ENCODE measurements at regions not wholly inside any gene's neighbourhood (a gene's known extent, or its start where the extent isn't known, plus 50 kb on each side); places are given as distances from the start of the nearest gene placed in this dataset.

- H3K4me1 ChIP-seq (ENCODE audit: control insufficient read depth in 2 of 2, insufficient read depth in 1 of 2, low read depth in 1 of 2, low read length in 2 of 2) = no peaks in the 10 kb centered on the region
Measured at GRCh38 chr12:17918013-17918412, 172.0 kb downstream of the RERGL start.

GRCh38 chr12:17884581-17884980 lies 205.4 kb downstream of the RERGL start:
- Histone ChIP-seq H3K9me3 (replicated peaks in 1 of 2; ENCODE audit: control insufficient read depth in 2 of 2, insufficient read depth in 1 of 2, low read depth in 1 of 2, low read length in 2 of 2) (no peaks in the 10 kb centered on the region), H3K79me1 (ENCODE audit: low read depth, low read length) (no peaks in the 10 kb centered on the region), H3K14ac (ENCODE audit: low read length) (no peak overlapping the region), H4K8ac (ENCODE audit: low read depth, low read length) (no peak overlapping the region), H4K91ac (ENCODE audit: low read depth, low read length, poor library complexity) (no peak overlapping the region), H3K4me1 (ENCODE audit: control insufficient read depth in 2 of 2, insufficient read depth in 1 of 2, low read depth in 1 of 2, low read length in 2 of 2) (no peaks in the 10 kb centered on the region), H3K27me3 (ENCODE audit: control insufficient read depth in 3 of 3, insufficient read depth in 3 of 3, low read depth in 1 of 3, low read length in 3 of 3) (no peaks in the 10 kb centered on the region), H3K4me3 (ENCODE audit: low read length in 2 of 2) (no peak overlapping the region), H3K18ac (ENCODE audit: low read length) (no peak overlapping the region), H2BK15ac (ENCODE audit: low read length) (no peak overlapping the region), H2AFZ (ENCODE audit: low read length) (no peak overlapping the region), H3K4ac (ENCODE audit: low read length) (no peak overlapping the region), H3K27ac (replicated peaks; ENCODE audit: low read length) (no peak overlapping the region), H2AK5ac (ENCODE audit: low read depth, low read length) (no peak overlapping the region), H2BK5ac (ENCODE audit: low read length) (no peak overlapping the region), H3K9ac (ENCODE audit: low read depth, low read length, poor library complexity) (no peak overlapping the region), H3K4me2 (ENCODE audit: insufficient read depth, low read length, poor library complexity, severe bottlenecking) (no peak overlapping the region), H3K23ac (ENCODE audit: low read depth, low read length, poor library complexity) (no peak overlapping the region), H2BK120ac (ENCODE audit: low read depth, low read length) (no peak overlapping the region), H3K36me3 (replicated peaks in 1 of 2; ENCODE audit: control insufficient read depth in 2 of 2, insufficient read depth in 2 of 2, low read length in 2 of 2) (no peaks in the 10 kb centered on the region), H2BK12ac (ENCODE audit: low read length) (no peak overlapping the region)
- no peak for DNase-seq (ENCODE audit: low spot score)
- WGBS, 2 donors (ENCODE audit: extremely low coverage in 2 of 2, insufficient read length in 2 of 2, insufficient replicate concordance in 1 of 2) = no CpG with 5 or more reads among the region's 1 CpG

More at GRCh38 chr12:17918013-17918412, 172.0 kb downstream of the RERGL start:
- Histone ChIP-seq H3K23ac (ENCODE audit: low read depth, low read length, poor library complexity) (no peak overlapping the region), H2AFZ (ENCODE audit: low read length) (no peak overlapping the region), H3K9me3 (replicated peaks in 1 of 2; ENCODE audit: control insufficient read depth in 2 of 2, insufficient read depth in 1 of 2, low read depth in 1 of 2, low read length in 2 of 2) (no peaks in the 10 kb centered on the region), H3K4me3 (ENCODE audit: low read length in 2 of 2) (no peak overlapping the region), H3K79me1 (ENCODE audit: low read depth, low read length) (no peaks in the 10 kb centered on the region), H3K27me3 (ENCODE audit: control insufficient read depth in 3 of 3, insufficient read depth in 3 of 3, low read depth in 1 of 3, low read length in 3 of 3) (no peaks in the 10 kb centered on the region), H2AK5ac (ENCODE audit: low read depth, low read length) (no peak overlapping the region), H2BK5ac (ENCODE audit: low read length) (no peak overlapping the region), H2BK12ac (ENCODE audit: low read length) (no peak overlapping the region), H3K14ac (ENCODE audit: low read length) (no peak overlapping the region), H3K18ac (ENCODE audit: low read length) (no peak overlapping the region), H3K4me2 (ENCODE audit: insufficient read depth, low read length, poor library complexity, severe bottlenecking) (no peak overlapping the region), H2BK120ac (ENCODE audit: low read depth, low read length) (no peak overlapping the region), H4K8ac (ENCODE audit: low read depth, low read length) (no peak overlapping the region), H3K9ac (ENCODE audit: low read depth, low read length, poor library complexity) (no peak overlapping the region), H3K36me3 (replicated peaks in 1 of 2; ENCODE audit: control insufficient read depth in 2 of 2, insufficient read depth in 2 of 2, low read length in 2 of 2) (no peaks in the 10 kb centered on the region), H3K27ac (replicated peaks; ENCODE audit: low read length) (no peak overlapping the region), H4K91ac (ENCODE audit: low read depth, low read length, poor library complexity) (no peak overlapping the region), H2BK15ac (ENCODE audit: low read length) (no peak overlapping the region), H3K4ac (ENCODE audit: low read length) (no peak overlapping the region)
- WGBS, 2 donors (ENCODE audit: extremely low coverage in 2 of 2, insufficient read length in 2 of 2, insufficient replicate concordance in 1 of 2) = no CpG with 5 or more reads among the region's 1 CpG
- DNase-seq (ENCODE audit: low spot score) = no peak

DNA sequence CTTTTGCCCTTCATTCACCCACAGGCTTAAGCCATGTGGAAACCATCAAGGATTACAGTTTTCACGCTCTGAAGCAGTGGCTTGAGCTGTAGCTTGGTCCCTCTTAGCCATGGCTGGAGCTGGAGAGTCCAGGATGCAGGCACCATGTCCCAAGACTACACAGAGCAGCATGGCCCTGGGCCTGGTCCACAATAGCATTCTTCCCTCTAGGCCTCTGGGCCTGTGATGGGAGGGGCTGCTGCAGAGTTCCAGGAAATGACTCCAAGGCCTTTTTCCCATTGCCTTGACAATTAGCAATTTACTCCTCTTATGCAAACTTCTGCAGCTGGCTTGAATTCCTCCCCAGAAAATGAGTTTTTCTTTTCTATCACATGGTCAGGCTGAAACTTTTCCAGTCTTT lies 211.3 kb downstream of the RERGL start:
- Histone ChIP-seq H2AK5ac (ENCODE audit: low read depth, low read length) (no peak overlapping the region), H3K36me3 (replicated peaks in 1 of 2; ENCODE audit: control insufficient read depth in 2 of 2, insufficient read depth in 2 of 2, low read length in 2 of 2) (no peaks in the 10 kb centered on the region), H2BK15ac (ENCODE audit: low read length) (no peak overlapping the region), H2AFZ (ENCODE audit: low read length) (no peak overlapping the region), H2BK5ac (ENCODE audit: low read length) (no peak overlapping the region), H3K79me1 (ENCODE audit: low read depth, low read length) (no peaks in the 10 kb centered on the region), H2BK120ac (ENCODE audit: low read depth, low read length) (no peak overlapping the region), H4K8ac (ENCODE audit: low read depth, low read length) (no peak overlapping the region), H3K23ac (ENCODE audit: low read depth, low read length, poor library complexity) (no peak overlapping the region), H3K4ac (ENCODE audit: low read length) (no peak overlapping the region), H3K4me3 (ENCODE audit: low read length in 2 of 2) (no peak overlapping the region), H3K9me3 (replicated peaks in 1 of 2; ENCODE audit: control insufficient read depth in 2 of 2, insufficient read depth in 1 of 2, low read depth in 1 of 2, low read length in 2 of 2) (peaks cover 0 to 5% of the 10 kb centered on the region in 2 donors), H3K18ac (ENCODE audit: low read length) (no peak overlapping the region), H4K91ac (ENCODE audit: low read depth, low read length, poor library complexity) (no peak overlapping the region), H3K27ac (replicated peaks; ENCODE audit: low read length) (no peak overlapping the region), H3K14ac (ENCODE audit: low read length) (no peak overlapping the region), H3K4me1 (ENCODE audit: control insufficient read depth in 2 of 2, insufficient read depth in 1 of 2, low read depth in 1 of 2, low read length in 2 of 2) (no peaks in the 10 kb centered on the region), H2BK12ac (ENCODE audit: low read length) (no peak overlapping the region), H3K4me2 (ENCODE audit: insufficient read depth, low read length, poor library complexity, severe bottlenecking) (no peak overlapping the region), H3K9ac (ENCODE audit: low read depth, low read length, poor library complexity) (no peak overlapping the region), H3K27me3 (ENCODE audit: control insufficient read depth in 3 of 3, insufficient read depth in 3 of 3, low read depth in 1 of 3, low read length in 3 of 3) (no peaks in the 10 kb centered on the region)
- WGBS, 2 donors (ENCODE audit: extremely low coverage in 2 of 2, insufficient read length in 2 of 2, insufficient replicate concordance in 1 of 2) = no CpG with 5 or more reads among the region's 1 CpG
- DNase-seq (ENCODE audit: low spot score) = no peak

GRCh38 chr12:17875230-17875629 lies 214.8 kb downstream of the RERGL start:
- no peak for DNase-seq (ENCODE audit: low spot score)
- H3K27me3 ChIP-seq (ENCODE audit: control insufficient read depth in 3 of 3, insufficient read depth in 3 of 3, low read depth in 1 of 3, low read length in 3 of 3) = no peaks in the 10 kb centered on the region
- no peaks in the 10 kb centered on the region for H3K36me3 ChIP-seq (replicated peaks in 1 of 2; ENCODE audit: control insufficient read depth in 2 of 2, insufficient read depth in 2 of 2, low read length in 2 of 2)
- no peak overlapping the region for H3K23ac ChIP-seq (ENCODE audit: low read depth, low read length, poor library complexity)
- no peak overlapping the region for H2BK5ac ChIP-seq (ENCODE audit: low read length)
- H2AK5ac ChIP-seq (ENCODE audit: low read depth, low read length) = no peak overlapping the region
- H4K8ac ChIP-seq (ENCODE audit: low read depth, low read length) = no peak overlapping the region
- H3K18ac ChIP-seq (ENCODE audit: low read length) = no peak overlapping the region
- H3K9ac ChIP-seq (ENCODE audit: low read depth, low read length, poor library complexity) = no peak overlapping the region
- no peak overlapping the region for H2BK12ac ChIP-seq (ENCODE audit: low read length)
- no peak overlapping the region for H3K4me2 ChIP-seq (ENCODE audit: insufficient read depth, low read length, poor library complexity, severe bottlenecking)
- no peak overlapping the region for H2BK120ac ChIP-seq (ENCODE audit: low read depth, low read length)
- no peak overlapping the region for H2BK15ac ChIP-seq (ENCODE audit: low read length)
- H3K4ac ChIP-seq (ENCODE audit: low read length) = no peak overlapping the region
- H3K9me3 ChIP-seq (replicated peaks in 1 of 2; ENCODE audit: control insufficient read depth in 2 of 2, insufficient read depth in 1 of 2, low read depth in 1 of 2, low read length in 2 of 2) = peaks cover 0 to 5% of the 10 kb centered on the region in 2 donors
- no peaks in the 10 kb centered on the region for H3K4me1 ChIP-seq (ENCODE audit: control insufficient read depth in 2 of 2, insufficient read depth in 1 of 2, low read depth in 1 of 2, low read length in 2 of 2)
- H4K91ac ChIP-seq (ENCODE audit: low read depth, low read length, poor library complexity) = no peak overlapping the region
- no peak overlapping the region for H3K14ac ChIP-seq (ENCODE audit: low read length)
- H3K79me1 ChIP-seq (ENCODE audit: low read depth, low read length) = no peaks in the 10 kb centered on the region
- H2AFZ ChIP-seq (ENCODE audit: low read length) = no peak overlapping the region
- no peak overlapping the region for H3K4me3 ChIP-seq (ENCODE audit: low read length in 2 of 2)
- H3K27ac ChIP-seq (replicated peaks; ENCODE audit: low read length) = no peak overlapping the region
